ENCODE measurements at regions not wholly inside any gene's neighbourhood (a gene's known extent, or its start where the extent isn't known, plus 50 kb on each side); places are given as distances from the start of the nearest gene placed in this dataset.
A peak's percentile ranks its signal among the peaks of the same experiment; 100 is the strongest.

DNA sequence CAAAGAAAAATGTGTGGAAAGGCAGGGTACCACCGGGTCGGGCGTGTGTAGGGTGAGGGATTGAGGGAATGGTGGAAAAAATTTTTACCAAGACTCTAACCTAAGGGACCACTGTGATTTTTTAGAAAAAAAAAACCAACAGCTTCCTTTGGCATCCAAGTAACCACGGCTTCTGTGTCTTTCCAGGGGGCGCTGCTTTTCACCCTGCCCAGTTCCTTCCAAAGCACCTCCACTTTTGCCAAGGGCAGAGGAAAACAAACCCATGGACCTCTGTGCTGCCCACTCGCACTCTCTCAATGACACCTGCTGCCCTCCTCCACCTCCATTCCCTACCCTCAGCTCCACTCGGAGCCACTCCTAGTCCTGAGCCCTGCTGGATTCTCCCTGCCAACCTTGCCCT lies 381.0 kb downstream of the ENC1 start:
- FAIRE-seq, result no peak
- no peak for DNase-seq (ENCODE audit: insufficient read length, low spot score)
- TF ChIP-seq PAX5 (IDR thresholded peaks at IDR 0.05; ENCODE audit: insufficient read depth, low read length, severe bottlenecking), result no peak
- TF ChIP-seq SPI1 (IDR thresholded peaks at IDR 0.05; ENCODE audit: low read depth, low read length), result no peak
- no peak for TF ChIP-seq POU2F2 (IDR thresholded peaks at IDR 0.05; ENCODE audit: low read depth, low read length)
- TF ChIP-seq POLR2AphosphoS5 (IDR thresholded peaks at IDR 0.05; ENCODE audit: low read depth, low read length), result no peak
- no peak for TF ChIP-seq TAF1 (IDR thresholded peaks at IDR 0.05; ENCODE audit: low read depth, low read length)
- no peak for TF ChIP-seq POLR2A (IDR thresholded peaks at IDR 0.05; ENCODE audit: low read depth, low read length)

DNA sequence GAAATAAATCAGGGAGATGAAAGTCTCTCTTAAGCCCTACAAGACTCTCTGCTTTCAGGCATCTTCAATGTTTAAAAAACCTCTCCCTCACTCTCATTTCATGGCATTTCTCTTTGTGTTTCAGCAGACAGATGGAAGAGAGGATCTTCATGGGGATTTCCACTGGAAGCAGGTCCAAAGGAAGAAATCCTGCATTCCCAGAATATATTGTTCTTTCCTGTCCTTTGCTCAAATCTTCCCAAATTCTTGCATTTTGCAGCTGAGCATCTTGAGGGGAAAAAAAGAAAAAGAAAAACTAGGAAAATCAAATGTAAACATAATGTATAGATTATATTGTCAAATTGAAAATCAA lies 382.2 kb downstream of the ENC1 start:
- no peak for DNase-seq (ENCODE audit: insufficient read length, low spot score)
- TF ChIP-seq POLR2AphosphoS5 (IDR thresholded peaks at IDR 0.05; ENCODE audit: low read depth, low read length) (no peak), POLR2A (IDR thresholded peaks at IDR 0.05; ENCODE audit: low read depth, low read length) (no peak), POU2F2 (IDR thresholded peaks at IDR 0.05; ENCODE audit: low read depth, low read length) (no peak), PAX5 (IDR thresholded peaks at IDR 0.05; ENCODE audit: insufficient read depth, low read length, severe bottlenecking) (no peak), TAF1 (IDR thresholded peaks at IDR 0.05; ENCODE audit: low read depth, low read length) (no peak)
- no peak for FAIRE-seq

DNA sequence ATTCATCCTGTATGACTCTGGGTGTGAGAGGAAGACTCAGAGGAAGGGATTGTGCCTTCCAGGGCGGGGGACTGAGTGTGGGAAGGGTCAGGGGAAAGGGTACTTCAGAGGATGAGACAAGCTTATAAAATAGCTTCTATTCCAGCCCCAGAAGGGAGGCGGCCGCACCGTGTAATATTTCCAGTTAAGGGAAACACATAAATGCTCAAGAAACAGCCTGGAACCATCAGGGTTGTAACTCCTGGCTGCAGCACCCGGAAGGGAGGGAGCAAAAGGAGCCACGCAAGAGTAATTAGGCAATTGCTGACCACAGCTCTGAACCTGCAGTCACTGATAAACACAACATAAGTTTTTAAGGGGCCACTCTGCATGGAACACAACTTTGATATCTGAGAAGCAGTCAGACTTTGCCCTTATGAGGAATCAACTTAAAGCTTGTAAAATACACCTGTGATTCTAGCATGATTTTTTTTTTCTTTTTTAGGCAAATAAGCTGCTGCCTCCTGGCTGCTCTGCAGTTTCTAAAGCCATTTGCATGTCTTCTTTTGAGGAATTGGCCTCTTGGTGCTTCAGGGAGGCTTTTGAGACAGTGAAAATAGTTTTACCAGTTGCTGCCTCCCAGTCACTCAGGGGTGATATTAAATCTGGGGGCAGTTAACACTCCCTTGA lies 382.7 kb downstream of the ENC1 start:
- DNase-seq (ENCODE audit: insufficient read length, low spot score) (no peak), FAIRE-seq (no peak)
- peak; percentile 7; the same call in 1 of the 2 replicates for TF ChIP-seq SPI1 (IDR thresholded peaks at IDR 0.05; ENCODE audit: low read depth, low read length)
- TF ChIP-seq POU2F2 (IDR thresholded peaks at IDR 0.05; ENCODE audit: low read depth, low read length), result no peak

DNA sequence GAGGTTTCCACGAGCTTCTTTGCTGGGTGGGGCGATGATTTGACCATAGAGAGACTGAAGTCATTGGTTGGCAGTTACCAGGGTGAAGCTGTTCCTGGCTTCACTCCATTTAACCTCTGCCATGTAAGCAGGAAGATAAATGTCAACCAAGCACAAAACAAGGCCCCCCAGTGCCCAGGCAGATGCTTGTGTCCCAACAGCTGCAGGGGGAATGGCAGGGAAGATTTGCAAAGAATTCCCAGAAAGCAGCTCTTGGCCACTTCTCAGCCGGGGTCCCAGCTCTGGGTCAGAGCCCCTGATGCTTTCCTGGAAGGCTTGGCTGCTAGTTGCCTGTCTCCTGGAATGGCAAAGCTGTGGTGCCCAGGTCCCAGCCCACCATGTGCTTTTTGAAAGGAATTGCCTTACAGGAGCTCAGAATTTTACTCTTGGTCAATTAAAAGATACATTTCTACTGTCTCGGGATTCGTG lies 383.4 kb downstream of the ENC1 start:
- FAIRE-seq (no peak), DNase-seq (ENCODE audit: insufficient read length, low spot score) (no peak)
- TF ChIP-seq POLR2A (IDR thresholded peaks at IDR 0.05; ENCODE audit: low read depth, low read length) (no peak), PAX5 (IDR thresholded peaks at IDR 0.05; ENCODE audit: insufficient read depth, low read length, severe bottlenecking) (no peak), POLR2AphosphoS5 (IDR thresholded peaks at IDR 0.05; ENCODE audit: low read depth, low read length) (no peak), SPI1 (IDR thresholded peaks at IDR 0.05; ENCODE audit: low read depth, low read length) (no peak), POU2F2 (IDR thresholded peaks at IDR 0.05; ENCODE audit: low read depth, low read length) (no peak), TAF1 (IDR thresholded peaks at IDR 0.05; ENCODE audit: low read depth, low read length) (no peak)

DNA sequence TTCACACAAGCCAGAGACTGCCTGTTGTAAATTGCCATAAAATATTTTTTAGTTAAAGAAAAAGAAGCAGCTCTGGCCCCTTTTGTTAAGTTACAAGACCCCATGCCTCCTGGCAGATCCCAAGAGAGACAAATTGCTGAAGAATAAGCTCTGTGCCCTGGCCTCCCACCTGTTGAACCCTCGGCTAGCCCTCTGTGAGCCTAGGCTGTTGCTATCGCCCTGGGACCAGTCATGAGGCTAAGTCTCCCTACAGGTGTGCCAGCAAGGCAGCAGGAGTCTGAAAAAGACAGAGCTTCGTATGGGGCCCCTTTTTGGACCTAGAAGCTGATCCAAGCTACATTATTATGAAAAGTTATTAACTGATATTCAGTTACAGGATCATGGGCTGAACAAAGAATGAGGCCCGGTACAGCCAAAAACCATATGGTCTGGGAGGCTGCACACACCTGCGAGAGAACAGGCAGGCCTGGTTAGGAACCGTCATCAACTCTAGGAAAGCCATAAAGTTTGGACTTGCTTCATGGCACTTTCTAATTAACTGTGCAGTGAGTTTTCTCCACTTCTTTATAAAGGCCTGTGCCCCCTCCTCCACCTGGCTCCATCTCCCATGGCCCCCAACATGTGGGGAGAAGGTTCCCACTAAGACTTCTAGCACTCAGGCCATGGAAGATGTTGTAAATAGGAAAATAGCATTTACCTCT lies 384.7 kb downstream of the ENC1 start:
- FAIRE-seq, result no peak

DNA sequence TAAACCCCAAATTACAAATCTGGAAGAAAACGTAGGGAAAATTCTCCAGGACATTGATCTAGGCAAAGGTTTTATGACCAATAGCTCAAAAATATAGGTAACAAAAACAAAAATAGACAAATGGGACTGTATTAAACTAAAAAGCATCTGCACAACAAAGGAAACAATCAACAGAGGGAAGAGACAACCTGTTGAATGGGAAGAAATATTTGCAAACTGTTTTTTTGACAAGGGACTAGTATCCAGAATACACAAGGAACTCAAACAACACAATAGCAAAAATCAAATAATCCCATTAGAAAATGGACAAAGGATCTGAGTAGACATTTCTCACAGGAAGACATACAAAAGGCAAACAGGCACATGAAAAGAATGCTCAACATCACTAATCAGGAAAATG lies 386.3 kb downstream of the ENC1 start:
- TF ChIP-seq POU2F2 (IDR thresholded peaks at IDR 0.05; ENCODE audit: low read depth, low read length) (no peak), PAX5 (IDR thresholded peaks at IDR 0.05; ENCODE audit: insufficient read depth, low read length, severe bottlenecking) (no peak), POLR2AphosphoS5 (IDR thresholded peaks at IDR 0.05; ENCODE audit: low read depth, low read length) (no peak), SPI1 (IDR thresholded peaks at IDR 0.05; ENCODE audit: low read depth, low read length) (no peak), TAF1 (IDR thresholded peaks at IDR 0.05; ENCODE audit: low read depth, low read length) (no peak), POLR2A (IDR thresholded peaks at IDR 0.05; ENCODE audit: low read depth, low read length) (no peak)
- DNase-seq (ENCODE audit: insufficient read length, low spot score) (no peak), FAIRE-seq (no peak)

More for the DNA sequence above, 384.7 kb downstream of the ENC1 start:
- DNase-seq (ENCODE audit: insufficient read length, low spot score), result no peak
- no peak for TF ChIP-seq POU2F2 (IDR thresholded peaks at IDR 0.05; ENCODE audit: low read depth, low read length)

DNA sequence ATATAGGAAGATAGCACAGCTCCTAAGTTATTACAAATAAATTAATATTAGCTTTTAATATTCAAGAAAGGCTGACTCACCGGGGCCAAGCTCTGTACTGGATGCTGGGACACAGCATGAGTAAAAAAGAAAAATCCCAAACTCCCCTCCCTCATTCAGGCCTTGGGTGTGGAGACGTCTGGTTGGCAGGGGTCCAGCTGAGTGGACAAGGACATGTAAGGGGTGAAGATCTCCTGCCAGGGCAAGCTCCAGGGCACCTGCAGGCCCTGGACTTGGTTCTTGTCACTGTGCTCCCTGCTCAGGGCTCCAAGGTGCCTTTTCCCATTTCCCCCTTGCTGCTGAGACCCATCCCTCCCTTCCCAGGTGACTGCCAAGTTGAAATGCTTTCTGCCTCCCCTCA lies 388.5 kb downstream of the ENC1 start:
- DNase-seq (ENCODE audit: insufficient read length, low spot score) (no peak), FAIRE-seq (no peak)
- TF ChIP-seq PAX5 (IDR thresholded peaks at IDR 0.05; ENCODE audit: insufficient read depth, low read length, severe bottlenecking) (no peak), POLR2AphosphoS5 (IDR thresholded peaks at IDR 0.05; ENCODE audit: low read depth, low read length) (no peak), POLR2A (IDR thresholded peaks at IDR 0.05; ENCODE audit: low read depth, low read length) (no peak), TAF1 (IDR thresholded peaks at IDR 0.05; ENCODE audit: low read depth, low read length) (no peak), POU2F2 (IDR thresholded peaks at IDR 0.05; ENCODE audit: low read depth, low read length) (no peak), SPI1 (IDR thresholded peaks at IDR 0.05; ENCODE audit: low read depth, low read length) (no peak)

DNA sequence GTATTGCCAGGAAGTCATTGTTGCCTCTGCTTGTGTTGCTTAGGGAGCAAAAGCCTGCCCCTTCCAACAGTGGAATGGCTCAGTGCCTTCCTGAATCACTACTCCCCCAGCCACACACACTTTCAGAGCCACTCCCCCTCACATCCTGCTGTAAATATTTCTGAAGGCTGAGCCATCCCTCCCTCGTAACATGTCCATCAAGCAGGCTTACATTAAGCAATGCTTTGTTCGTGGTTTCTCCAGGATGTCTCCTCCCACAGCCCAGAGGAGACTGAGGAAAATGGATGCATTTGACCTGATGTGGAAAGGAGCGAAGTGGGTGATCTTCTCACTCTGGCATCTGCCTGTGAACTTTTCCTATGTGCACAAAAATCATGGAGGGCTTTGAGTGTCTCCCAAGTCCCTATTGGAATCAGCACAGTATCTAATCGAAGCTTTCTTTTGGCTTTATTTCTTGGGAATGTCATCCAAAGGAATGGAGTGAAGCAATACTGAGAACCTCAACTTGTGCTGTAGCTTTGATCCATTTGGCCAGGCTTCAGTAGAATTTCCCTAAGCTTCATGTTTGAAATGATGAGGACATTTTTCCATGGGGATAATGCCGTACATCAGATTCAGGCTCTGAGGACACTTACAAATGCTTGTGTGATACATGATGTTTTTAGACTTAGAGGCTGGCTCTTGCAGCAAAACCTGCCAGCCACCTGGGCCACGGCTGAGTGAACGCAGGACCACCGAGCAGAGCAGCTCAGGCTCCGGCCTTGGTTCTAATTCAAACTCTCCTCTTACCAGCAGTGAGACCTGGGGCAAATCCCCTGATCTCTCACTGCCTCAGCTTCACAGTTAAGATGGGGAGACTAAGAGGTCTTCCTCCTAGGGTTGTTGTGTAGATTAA lies 389.1 kb downstream of the ENC1 start:
- FAIRE-seq (no peak), DNase-seq (ENCODE audit: insufficient read length, low spot score) (no peak)
- no peak for TF ChIP-seq POLR2AphosphoS5 (IDR thresholded peaks at IDR 0.05; ENCODE audit: low read depth, low read length)
- no peak for TF ChIP-seq TAF1 (IDR thresholded peaks at IDR 0.05; ENCODE audit: low read depth, low read length)
- no peak for TF ChIP-seq POLR2A (IDR thresholded peaks at IDR 0.05; ENCODE audit: low read depth, low read length)
- no peak for TF ChIP-seq POU2F2 (IDR thresholded peaks at IDR 0.05; ENCODE audit: low read depth, low read length)
- TF ChIP-seq SPI1 (IDR thresholded peaks at IDR 0.05; ENCODE audit: low read depth, low read length), result no peak
- TF ChIP-seq PAX5 (IDR thresholded peaks at IDR 0.05; ENCODE audit: insufficient read depth, low read length, severe bottlenecking), result no peak

DNA sequence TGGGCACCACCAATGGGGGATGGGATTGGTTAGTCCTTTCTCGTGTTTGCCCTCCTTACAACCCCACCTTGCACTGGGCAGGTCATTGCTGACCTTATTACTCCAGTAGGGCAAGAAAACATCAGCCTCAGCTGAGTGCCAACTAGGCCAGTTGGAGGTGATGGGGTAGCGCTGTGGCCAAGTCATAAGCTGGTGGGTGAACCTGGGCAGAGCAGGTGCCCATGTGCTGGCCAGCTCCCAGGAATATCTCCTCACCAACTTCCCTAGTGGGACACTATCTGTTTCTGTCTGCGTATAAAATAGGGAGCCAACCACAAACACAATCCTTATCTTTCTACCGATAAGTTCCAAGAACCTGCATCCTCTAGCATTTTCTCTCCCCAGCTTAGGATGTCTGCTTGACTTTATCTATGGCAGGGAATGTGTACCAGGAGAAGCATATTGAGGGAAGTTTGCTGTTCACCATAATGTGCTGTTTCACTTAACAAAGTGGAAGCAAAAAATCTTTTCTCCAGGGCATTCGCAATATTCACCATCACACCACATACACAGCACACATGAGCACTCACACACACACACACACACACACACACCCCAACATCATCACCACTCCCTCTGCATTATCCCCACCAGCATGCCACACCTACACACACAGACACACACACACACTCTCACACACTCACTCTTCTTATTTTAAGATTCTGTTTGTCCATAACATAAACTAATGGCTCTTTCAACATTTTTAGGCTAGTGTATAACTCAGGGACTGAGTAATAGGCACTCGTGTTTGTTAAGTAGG lies 390.0 kb downstream of the ENC1 start:
- TF ChIP-seq SPI1 (IDR thresholded peaks at IDR 0.05; ENCODE audit: low read depth, low read length), result no peak
- no peak for TF ChIP-seq POLR2AphosphoS5 (IDR thresholded peaks at IDR 0.05; ENCODE audit: low read depth, low read length)
- TF ChIP-seq POLR2A (IDR thresholded peaks at IDR 0.05; ENCODE audit: low read depth, low read length), result no peak
- TF ChIP-seq POU2F2 (IDR thresholded peaks at IDR 0.05; ENCODE audit: low read depth, low read length), result no peak
- TF ChIP-seq TAF1 (IDR thresholded peaks at IDR 0.05; ENCODE audit: low read depth, low read length), result no peak
- TF ChIP-seq PAX5 (IDR thresholded peaks at IDR 0.05; ENCODE audit: insufficient read depth, low read length, severe bottlenecking), result no peak
- no peak for DNase-seq (ENCODE audit: insufficient read length, low spot score)
- no peak for FAIRE-seq

Measured in GM12891 (cell line).